ENCODE measurements at regions not wholly inside any gene's neighbourhood (a gene's known extent, or its start where the extent isn't known, plus 50 kb on each side); places are given as distances from the start of the nearest gene placed in this dataset.

DNA sequence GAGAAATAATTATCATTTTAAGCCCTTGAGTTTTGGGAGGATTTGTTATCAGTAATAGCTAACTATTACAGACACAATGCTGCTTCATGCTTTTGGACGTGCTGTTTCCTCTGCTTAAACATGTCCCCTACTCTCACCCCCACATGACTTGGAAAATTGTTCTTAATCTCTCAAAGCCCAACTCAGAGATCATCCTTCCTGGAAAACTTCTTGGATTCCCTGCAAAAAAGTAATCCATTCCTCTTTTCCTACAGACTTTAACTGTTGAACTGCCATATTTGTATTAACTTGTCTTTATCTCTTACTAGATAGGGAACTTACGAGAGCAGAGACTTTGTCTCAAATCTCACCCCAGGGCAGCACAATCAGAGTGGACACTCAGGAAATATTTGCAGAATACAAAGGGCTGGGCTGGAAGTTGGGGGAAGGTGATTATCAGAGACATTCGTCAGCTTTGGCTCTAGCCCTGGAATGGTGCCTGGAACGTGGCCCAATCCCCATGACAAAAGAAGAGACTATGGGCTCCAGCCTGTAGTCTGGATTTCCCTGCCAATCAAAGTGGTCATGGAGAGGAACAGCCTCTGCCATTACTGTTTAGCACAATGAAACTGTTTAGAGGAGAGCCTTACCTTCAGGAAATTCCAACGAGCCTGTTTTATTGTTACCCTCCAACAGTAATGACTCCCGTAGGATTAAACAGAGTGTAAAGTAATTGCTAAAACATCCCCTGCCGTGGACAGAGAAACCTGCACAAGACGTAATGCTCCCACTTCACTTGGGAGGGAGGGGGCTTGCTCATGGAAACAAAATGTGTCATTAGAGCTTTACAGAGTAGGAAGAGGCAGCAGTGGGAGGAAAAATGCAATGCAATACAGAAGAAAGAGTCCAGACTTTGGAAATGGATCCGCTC is 140.4 kb upstream of the AUTS2 start:
- no peak for DNase-seq
- no peaks in the 10 kb centered on the region for H3K36me3 ChIP-seq (ENCODE audit: insufficient read depth, low read length)
- no peak overlapping the region for H3K9ac ChIP-seq (ENCODE audit: low read depth, low read length)
- H3K27me3 ChIP-seq (ENCODE audit: insufficient read depth, low read length, poor library complexity): no peaks in the 10 kb centered on the region
- H3K9me3 ChIP-seq (ENCODE audit: insufficient read depth, low read length, severe bottlenecking): no peaks in the 10 kb centered on the region
- H4K20me1 ChIP-seq (ENCODE audit: insufficient read depth, low read length): no peaks in the 10 kb centered on the region
- H2AFZ ChIP-seq (ENCODE audit: low read depth, low read length): peak overlapping the region; percentile 17; the same call in 1 of the 2 replicates
- H3K4me3 ChIP-seq (ENCODE audit: low read depth in 1 of 2, low read length in 2 of 2): no peak overlapping the region
- H3K79me2 ChIP-seq (ENCODE audit: insufficient read depth, low read length): no peaks in the 10 kb centered on the region
- no peak for ATAC-seq (ENCODE audit: insufficient read depth, low read depth)
- no peak overlapping the region for H3K4me2 ChIP-seq (ENCODE audit: insufficient read depth, low read length)
- TF ChIP-seq EZH2 (IDR thresholded peaks at IDR 0.05; ENCODE audit: borderline replicate concordance, low read depth, low read length, severe bottlenecking) (no peak), CTCF (IDR thresholded peaks at IDR 0.05; ENCODE audit: borderline replicate concordance, extremely low read depth, low read length, poor library complexity, severe bottlenecking) (no peak)
- H3K27ac ChIP-seq (ENCODE audit: low read length): no peak overlapping the region
- H3K4me1 ChIP-seq (ENCODE audit: insufficient read depth, low read length): no peaks in the 10 kb centered on the region

GRCh38 chr7:69464035-69464434 is 134.2 kb upstream of the AUTS2 start:
- H2AFZ ChIP-seq (ENCODE audit: low read depth, low read length): no peak overlapping the region
- H4K20me1 ChIP-seq (ENCODE audit: insufficient read depth, low read length): no peaks in the 10 kb centered on the region
- no peak for ATAC-seq (ENCODE audit: insufficient read depth, low read depth)
- H3K36me3 ChIP-seq (ENCODE audit: insufficient read depth, low read length): no peaks in the 10 kb centered on the region
- H3K27me3 ChIP-seq (ENCODE audit: insufficient read depth, low read length, poor library complexity): no peaks in the 10 kb centered on the region
- H3K4me1 ChIP-seq (ENCODE audit: insufficient read depth, low read length): no peaks in the 10 kb centered on the region
- H3K4me3 ChIP-seq (ENCODE audit: low read depth in 1 of 2, low read length in 2 of 2): no peak overlapping the region
- H3K9me3 ChIP-seq (ENCODE audit: insufficient read depth, low read length, severe bottlenecking): peaks cover 5% of the 10 kb centered on the region
- H3K27ac ChIP-seq (ENCODE audit: low read length): no peak overlapping the region
- H3K4me2 ChIP-seq (ENCODE audit: insufficient read depth, low read length): no peak overlapping the region
- H3K9ac ChIP-seq (ENCODE audit: low read depth, low read length): no peak overlapping the region
- DNase-seq: no peak
- TF ChIP-seq CTCF (IDR thresholded peaks at IDR 0.05; ENCODE audit: borderline replicate concordance, extremely low read depth, low read length, poor library complexity, severe bottlenecking) (no peak), EZH2 (IDR thresholded peaks at IDR 0.05; ENCODE audit: borderline replicate concordance, low read depth, low read length, severe bottlenecking) (no peak)
- no peaks in the 10 kb centered on the region for H3K79me2 ChIP-seq (ENCODE audit: insufficient read depth, low read length)

GRCh38 chr7:69465262-69465661 is 133.0 kb upstream of the AUTS2 start:
- H3K9ac ChIP-seq (ENCODE audit: low read depth, low read length): no peak overlapping the region
- no peaks in the 10 kb centered on the region for H3K79me2 ChIP-seq (ENCODE audit: insufficient read depth, low read length)
- TF ChIP-seq EZH2 (IDR thresholded peaks at IDR 0.05; ENCODE audit: borderline replicate concordance, low read depth, low read length, severe bottlenecking) (no peak), CTCF (IDR thresholded peaks at IDR 0.05; ENCODE audit: borderline replicate concordance, extremely low read depth, low read length, poor library complexity, severe bottlenecking) (no peak)
- DNase-seq (no peak), ATAC-seq (ENCODE audit: insufficient read depth, low read depth) (no peak)
- H3K4me2 ChIP-seq (ENCODE audit: insufficient read depth, low read length): no peak overlapping the region
- H3K27ac ChIP-seq (ENCODE audit: low read length): no peak overlapping the region
- H3K27me3 ChIP-seq (ENCODE audit: insufficient read depth, low read length, poor library complexity): no peaks in the 10 kb centered on the region
- H2AFZ ChIP-seq (ENCODE audit: low read depth, low read length): no peak overlapping the region
- H3K4me1 ChIP-seq (ENCODE audit: insufficient read depth, low read length): no peaks in the 10 kb centered on the region
- no peaks in the 10 kb centered on the region for H3K36me3 ChIP-seq (ENCODE audit: insufficient read depth, low read length)
- no peaks in the 10 kb centered on the region for H4K20me1 ChIP-seq (ENCODE audit: insufficient read depth, low read length)
- H3K9me3 ChIP-seq (ENCODE audit: insufficient read depth, low read length, severe bottlenecking): peaks cover 5% of the 10 kb centered on the region
- no peak overlapping the region for H3K4me3 ChIP-seq (ENCODE audit: low read depth in 1 of 2, low read length in 2 of 2)

Measured in DND-41 (cell line).